ENCODE measurements at regions not wholly inside any gene's neighbourhood (a gene's known extent, or its start where the extent isn't known, plus 50 kb on each side); places are given as distances from the start of the nearest gene placed in this dataset.

- TF ChIP-seq EZH2 (optimal IDR thresholded peaks at IDR 0.05; ENCODE audit: low read depth, low read length) (no peak), CTCF (IDR thresholded peaks at IDR 0.05; ENCODE audit: low read length) (no peak), EZH2phosphoT487 (IDR thresholded peaks at IDR 0.05; ENCODE audit: low read length) (no peak)
Measured at GRCh38 chr2:193228276-193228675, 1033.5 kb upstream of the TMEFF2 start.
